Astrocyte (in vitro differentiated cells and primary cell): ENCODE measurements at regions not wholly inside any gene's neighbourhood (a gene's known extent, or its start where the extent isn't known, plus 50 kb on each side); places are given as distances from the start of the nearest gene placed in this dataset.

Experiments used
- DNase-seq: peaks from one replicate; pipeline ENCODE4 v3.0.0-alpha.2; 2010; ENCODE audit warnings: low read depth
- FAIRE-seq: peaks from 2 replicates; lab custom pipeline; 2011; peaks lifted over from hg19 to GRCh38; lab: Jason Lieb, UNC
- H2AFZ ChIP-seq: 2 replicates; pipeline ENCODE4 v1.6.0; 2012; ENCODE audit warnings: low read depth, low read length, inconsistent platforms
- H3K27ac ChIP-seq: 2 replicates; pipeline ENCODE4 v1.5.1; 2011; ENCODE audit warnings: low read depth, low read length, inconsistent platforms
- H3K27me3 ChIP-seq: 2 replicates; pipeline ENCODE4 v1.6.0; 2011; ENCODE audit warnings: low read length, inconsistent platforms; ENCODE audit not compliant: insufficient read depth
- H3K36me3 ChIP-seq: 2 replicates; pipeline ENCODE4 v1.5.1; 2011; ENCODE audit warnings: low read length, inconsistent platforms; ENCODE audit not compliant: insufficient read depth
- H3K4me1 ChIP-seq: 2 replicates; pipeline ENCODE4 v1.5.1; 2011; ENCODE audit warnings: low read length, inconsistent platforms; ENCODE audit not compliant: insufficient read depth
- H3K4me2 ChIP-seq: 2 replicates; pipeline ENCODE4 v1.6.0; 2012; ENCODE audit warnings: low read length, inconsistent platforms
- H3K4me3 ChIP-seq: 2 replicates; pipeline ENCODE4 v1.5.1; 2011; ENCODE audit warnings: low read depth, mild to moderate bottlenecking, low read length, inconsistent platforms; ENCODE audit not compliant: insufficient read depth
- H3K79me2 ChIP-seq: 2 replicates; pipeline ENCODE4 v1.6.0; 2012; ENCODE audit warnings: mild to moderate bottlenecking, low read length, inconsistent platforms; ENCODE audit not compliant: insufficient read depth
- H3K9ac ChIP-seq: 2 replicates; pipeline ENCODE4 v1.6.0; 2012; ENCODE audit warnings: mild to moderate bottlenecking, low read length, inconsistent platforms
- H3K9me3 ChIP-seq: 2 replicates; pipeline ENCODE4 v1.5.1; 2012; ENCODE audit warnings: low read depth, mild to moderate bottlenecking, low read length, inconsistent platforms; ENCODE audit not compliant: insufficient read depth
- H4K20me1 ChIP-seq: 2 replicates; pipeline ENCODE4 v1.6.0; 2012; ENCODE audit warnings: low read length, inconsistent platforms; ENCODE audit not compliant: insufficient read depth
- H3K27ac Mint-ChIP-seq: one replicate; pipeline ENCODE4 v1.8.0; 2021; ENCODE audit warnings: mild to moderate bottlenecking, mixed read lengths; ENCODE audit not compliant: unreplicated experiment
- H3K27me3 Mint-ChIP-seq: one replicate; pipeline ENCODE4 v1.8.0; 2021; ENCODE audit warnings: low read depth, mixed read lengths; ENCODE audit not compliant: unreplicated experiment
- H3K36me3 Mint-ChIP-seq: one replicate; pipeline ENCODE4 v1.8.0; 2021; ENCODE audit warnings: low read depth, mixed read lengths; ENCODE audit not compliant: unreplicated experiment
- H3K4me1 Mint-ChIP-seq: one replicate; pipeline ENCODE4 v1.8.0; 2021; ENCODE audit warnings: low read depth, mixed read lengths; ENCODE audit not compliant: unreplicated experiment
- H3K4me3 Mint-ChIP-seq: one replicate; pipeline ENCODE4 v1.8.0; 2021; ENCODE audit warnings: mild to moderate bottlenecking, moderate library complexity, mixed read lengths; ENCODE audit not compliant: unreplicated experiment
- H3K9me3 Mint-ChIP-seq: one replicate; pipeline ENCODE4 v1.8.0; 2021; ENCODE audit warnings: mild to moderate bottlenecking, mixed read lengths; ENCODE audit not compliant: unreplicated experiment
- CTCF ChIP-seq: IDR thresholded peaks from 2 replicates; pipeline ENCODE4 v1.5.1; 2011; ENCODE audit warnings: low read depth, mild to moderate bottlenecking, inconsistent platforms, low read length, moderate library complexity; ENCODE audit not compliant: insufficient read depth
- EZH2 ChIP-seq: IDR thresholded peaks from 2 replicates; pipeline ENCODE4 v1.6.1; 2012; ENCODE audit warnings: mild to moderate bottlenecking, low read length, inconsistent platforms; ENCODE audit not compliant: insufficient read depth

GRCh38 chr4:114318309-114318708 lies 280.3 kb upstream of the UGT8 start:
- no peak overlapping the region for H3K27ac Mint-ChIP-seq
- Histone ChIP-seq H3K79me2 (no peaks in the 10 kb centered on the region), H3K4me3 (no peak overlapping the region), H2AFZ (no peak overlapping the region), H4K20me1 (no peaks in the 10 kb centered on the region), H3K4me2 (no peak overlapping the region), H3K9me3 (no peaks in the 10 kb centered on the region), H3K27ac (no peak overlapping the region), H3K4me1 (no peaks in the 10 kb centered on the region), H3K9ac (no peak overlapping the region), H3K36me3 (no peaks in the 10 kb centered on the region), H3K27me3 (no peaks in the 10 kb centered on the region)
- H3K4me3 Mint-ChIP-seq, result no peak overlapping the region
- no peaks in the 10 kb centered on the region for H3K9me3 Mint-ChIP-seq
- FAIRE-seq (no peak), DNase-seq (peak; percentile 8)
- TF ChIP-seq CTCF, result no peak
- no peak for TF ChIP-seq EZH2
- H3K4me1 Mint-ChIP-seq, result no peaks in the 10 kb centered on the region
- H3K36me3 Mint-ChIP-seq, result no peaks in the 10 kb centered on the region
- H3K27me3 Mint-ChIP-seq, result no peaks in the 10 kb centered on the region

DNA sequence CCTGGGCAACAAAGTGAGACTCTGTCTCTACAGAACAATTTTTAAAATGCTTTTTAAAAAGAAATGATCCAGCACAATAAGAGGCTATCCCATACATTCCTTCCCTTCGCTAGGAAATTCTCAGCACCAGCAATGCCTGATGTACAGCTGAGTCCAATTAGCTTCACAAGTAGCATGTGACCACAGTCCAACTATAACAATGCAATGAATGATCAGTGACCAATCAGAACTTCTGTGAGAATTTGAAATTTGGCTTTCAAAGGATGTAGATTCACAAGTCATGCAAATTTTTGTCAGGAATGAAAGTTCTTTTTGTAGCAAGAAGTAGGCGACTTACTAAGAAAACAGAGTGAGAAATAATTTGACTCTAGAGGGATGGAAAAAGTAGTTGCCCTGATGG lies 278.5 kb upstream of the UGT8 start:
- no peak overlapping the region for H3K4me3 Mint-ChIP-seq
- no peaks in the 10 kb centered on the region for H3K4me1 Mint-ChIP-seq
- no peak for TF ChIP-seq CTCF
- TF ChIP-seq EZH2, result no peak
- no peaks in the 10 kb centered on the region for H3K9me3 Mint-ChIP-seq
- Histone ChIP-seq H3K27me3 (no peaks in the 10 kb centered on the region), H4K20me1 (no peaks in the 10 kb centered on the region), H3K4me3 (no peak overlapping the region), H3K4me2 (no peak overlapping the region), H2AFZ (no peak overlapping the region), H3K9ac (no peak overlapping the region), H3K4me1 (no peaks in the 10 kb centered on the region), H3K9me3 (no peaks in the 10 kb centered on the region), H3K36me3 (no peaks in the 10 kb centered on the region), H3K79me2 (no peaks in the 10 kb centered on the region), H3K27ac (no peak overlapping the region)
- FAIRE-seq (no peak), DNase-seq (no peak)
- no peaks in the 10 kb centered on the region for H3K27me3 Mint-ChIP-seq
- no peaks in the 10 kb centered on the region for H3K36me3 Mint-ChIP-seq
- H3K27ac Mint-ChIP-seq, result no peak overlapping the region

DNA sequence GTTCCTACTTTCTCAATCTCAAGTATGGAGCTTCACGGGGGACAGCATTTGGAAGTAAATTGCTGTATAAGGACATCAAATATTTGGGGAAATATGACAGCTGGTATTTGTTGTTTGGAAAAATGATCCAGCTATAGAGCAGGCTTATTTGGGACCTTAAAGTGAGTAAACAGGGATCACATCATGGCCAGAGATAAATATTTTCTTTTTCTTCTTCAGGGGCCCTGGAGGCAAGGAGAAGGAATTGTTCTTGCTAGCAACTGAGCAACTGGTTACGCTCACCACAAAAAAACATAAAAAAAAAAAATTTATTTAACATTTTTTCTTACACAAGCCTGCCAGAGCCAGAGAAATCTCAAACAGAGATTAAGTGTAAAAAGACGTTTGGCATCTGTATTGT lies 277.2 kb upstream of the UGT8 start:
- no peak overlapping the region for H3K27ac ChIP-seq
- H3K36me3 Mint-ChIP-seq, result no peaks in the 10 kb centered on the region
- no peak overlapping the region for H3K4me3 Mint-ChIP-seq
- H3K4me1 Mint-ChIP-seq, result no peaks in the 10 kb centered on the region
- no peaks in the 10 kb centered on the region for H4K20me1 ChIP-seq
- no peak overlapping the region for H3K4me2 ChIP-seq
- no peak overlapping the region for H3K4me3 ChIP-seq
- no peaks in the 10 kb centered on the region for H3K79me2 ChIP-seq
- TF ChIP-seq CTCF (no peak), EZH2 (no peak)
- no peaks in the 10 kb centered on the region for H3K27me3 Mint-ChIP-seq
- DNase-seq, result no peak
- no peak overlapping the region for H3K27ac Mint-ChIP-seq
- no peak overlapping the region for H3K9ac ChIP-seq
- H3K4me1 ChIP-seq, result no peaks in the 10 kb centered on the region
- no peaks in the 10 kb centered on the region for H3K9me3 ChIP-seq
- no peaks in the 10 kb centered on the region for H3K9me3 Mint-ChIP-seq
- no peaks in the 10 kb centered on the region for H3K36me3 ChIP-seq
- no peak for FAIRE-seq
- no peak overlapping the region for H2AFZ ChIP-seq
- no peaks in the 10 kb centered on the region for H3K27me3 ChIP-seq
